ENCODE measurements at regions not wholly inside any gene's neighbourhood (a gene's known extent, or its start where the extent isn't known, plus 50 kb on each side); places are given as distances from the start of the nearest gene placed in this dataset.

DNA sequence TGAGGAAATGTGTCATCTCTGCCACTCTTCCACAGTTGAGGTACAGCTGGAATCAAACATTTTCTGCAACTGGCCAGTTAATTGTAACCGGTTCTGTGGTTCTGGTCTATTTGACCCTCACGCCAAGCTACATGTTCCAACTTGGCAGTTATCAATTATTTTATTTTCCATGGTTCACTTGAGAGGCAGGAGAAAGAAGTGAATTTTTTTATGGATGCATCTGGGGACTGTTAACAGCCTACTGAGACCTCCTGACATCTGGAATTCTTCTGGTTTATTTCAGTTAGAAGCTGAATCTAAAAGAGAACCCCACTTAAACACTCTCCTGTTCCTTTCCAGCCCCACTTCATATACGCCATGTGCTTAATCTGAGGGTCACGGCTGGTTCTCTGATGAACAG lies 372.3 kb downstream of the DNAH5 start:
- CTCF ChIA-PET, result no interaction called here
- Mint-ChIP-seq H3K27me3 (no peaks in the 10 kb centered on the region), H3K9me3 (peaks cover 4 to 10% (median 9%) of the 10 kb centered on the region in 3 donors), H3K4me1 (no peaks in the 10 kb centered on the region), H3K4me3 (no peak overlapping the region), H3K27ac (no peak overlapping the region), H3K36me3 (no peaks in the 10 kb centered on the region)
- ATAC-seq (replicated peaks in 1 of 4) (no peak), DNase-seq (no peak)
- H3K27ac ChIP-seq (ENCODE audit: low read length), result no peak overlapping the region
- H3K4me1 ChIP-seq (ENCODE audit: control insufficient read depth in 1 of 2, extremely low read depth in 1 of 2, insufficient read depth in 2 of 2, low read length in 2 of 2), result no peaks in the 10 kb centered on the region
- 60% methylated on average over 1 of the region's 4 CpGs for WGBS (ENCODE audit: insufficient coverage)
- H3K27me3 ChIP-seq (replicated peaks in 1 of 2; ENCODE audit: control insufficient read depth in 2 of 2, extremely low read depth in 1 of 2, insufficient read depth in 2 of 2, low read length in 1 of 2), result no peaks in the 10 kb centered on the region
- H3K4me3 ChIP-seq (ENCODE audit: control insufficient read depth in 1 of 2, extremely low read depth in 1 of 2, low read length in 1 of 2), result no peak overlapping the region
- H3K36me3 ChIP-seq (ENCODE audit: control insufficient read depth in 2 of 2, extremely low read depth in 1 of 2, insufficient read depth in 1 of 2, low read length in 1 of 2), result no peaks in the 10 kb centered on the region
- no peaks in the 10 kb centered on the region for H3K9me3 ChIP-seq
- POLR2A ChIA-PET, result no interaction called here

DNA sequence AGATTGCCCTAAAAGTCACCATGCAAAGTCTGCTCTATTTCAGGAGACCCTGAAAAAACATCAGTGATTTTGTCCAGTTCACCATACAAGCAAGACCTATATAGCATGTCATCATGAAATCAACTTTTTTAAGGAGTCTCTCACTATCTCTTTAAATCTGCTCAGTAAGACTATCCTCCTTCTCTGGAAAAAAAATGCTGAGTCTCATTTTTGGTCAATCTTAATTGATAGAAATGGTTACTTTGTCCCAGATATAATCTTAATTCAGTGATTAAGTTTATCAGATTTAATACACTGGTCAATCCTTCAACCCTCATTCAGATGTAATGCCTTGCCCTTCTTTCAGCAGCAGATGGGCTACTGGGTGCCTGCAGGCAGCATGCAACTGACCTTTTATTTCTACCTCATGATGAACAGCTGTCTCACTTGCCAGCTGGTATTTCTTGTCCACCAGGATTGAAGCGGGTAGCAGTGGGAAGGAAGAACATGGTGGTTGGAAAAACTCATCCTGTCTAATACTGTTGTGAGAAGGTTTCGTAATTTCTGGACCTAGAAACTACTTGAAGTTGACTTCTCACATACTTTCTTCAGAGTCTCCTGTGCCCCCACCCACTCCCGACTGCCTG lies 375.3 kb downstream of the DNAH5 start:
- H3K4me1 ChIP-seq (ENCODE audit: control insufficient read depth in 1 of 2, extremely low read depth in 1 of 2, insufficient read depth in 2 of 2, low read length in 2 of 2), result no peaks in the 10 kb centered on the region
- ATAC-seq (replicated peaks in 1 of 4), result no peak
- H3K36me3 ChIP-seq (ENCODE audit: control insufficient read depth in 2 of 2, extremely low read depth in 1 of 2, insufficient read depth in 1 of 2, low read length in 1 of 2), result no peaks in the 10 kb centered on the region
- H3K27me3 Mint-ChIP-seq, result no peaks in the 10 kb centered on the region
- no peaks in the 10 kb centered on the region for H3K36me3 Mint-ChIP-seq
- 75% methylated on average over 1 of the region's 3 CpGs for WGBS (ENCODE audit: insufficient coverage)
- H3K4me1 Mint-ChIP-seq, result no peaks in the 10 kb centered on the region
- H3K4me3 Mint-ChIP-seq, result no peak overlapping the region
- ChIA-PET POLR2A (no interaction called here), CTCF (no interaction called here)
- no peak overlapping the region for H3K27ac ChIP-seq (ENCODE audit: low read length)
- H3K27ac Mint-ChIP-seq, result no peak overlapping the region
- no peak for DNase-seq
- H3K4me3 ChIP-seq (ENCODE audit: control insufficient read depth in 1 of 2, extremely low read depth in 1 of 2, low read length in 1 of 2), result no peak overlapping the region
- H3K9me3 ChIP-seq, result no peaks in the 10 kb centered on the region
- peaks cover 7 to 17% (median 10%) of the 10 kb centered on the region in 3 donors for H3K9me3 Mint-ChIP-seq
- no peaks in the 10 kb centered on the region for H3K27me3 ChIP-seq (replicated peaks in 1 of 2; ENCODE audit: control insufficient read depth in 2 of 2, extremely low read depth in 1 of 2, insufficient read depth in 2 of 2, low read length in 1 of 2)

DNA sequence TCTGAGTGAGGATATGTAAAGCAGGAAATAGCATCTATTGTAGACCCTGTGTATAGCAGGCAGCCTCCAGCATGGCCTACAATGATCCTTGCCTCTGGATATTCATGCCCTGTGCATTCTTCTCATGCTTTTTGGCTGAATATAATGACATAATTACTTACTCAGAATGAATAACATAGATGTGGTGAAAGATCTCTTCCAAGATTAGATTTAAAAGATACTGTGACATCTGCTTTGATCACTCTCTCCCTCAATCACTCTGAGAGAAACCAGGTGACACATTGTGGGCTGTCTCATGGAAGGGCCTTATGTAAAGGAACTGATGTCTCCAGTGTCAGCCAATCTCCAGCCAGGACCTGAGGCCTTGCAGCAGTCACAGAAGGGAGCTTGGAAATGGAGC lies 376.7 kb downstream of the DNAH5 start:
- Mint-ChIP-seq H3K4me1 (no peaks in the 10 kb centered on the region), H3K4me3 (no peak overlapping the region), H3K27me3 (no peaks in the 10 kb centered on the region), H3K36me3 (no peaks in the 10 kb centered on the region), H3K27ac (no peak overlapping the region), H3K9me3 (peaks cover 10 to 15% (median 13%) of the 10 kb centered on the region in 3 donors)
- Histone ChIP-seq H3K9me3 (no peaks in the 10 kb centered on the region), H3K27me3 (replicated peaks in 1 of 2; ENCODE audit: control insufficient read depth in 2 of 2, extremely low read depth in 1 of 2, insufficient read depth in 2 of 2, low read length in 1 of 2) (no peaks in the 10 kb centered on the region), H3K4me1 (ENCODE audit: control insufficient read depth in 1 of 2, extremely low read depth in 1 of 2, insufficient read depth in 2 of 2, low read length in 2 of 2) (no peaks in the 10 kb centered on the region), H3K4me3 (ENCODE audit: control insufficient read depth in 1 of 2, extremely low read depth in 1 of 2, low read length in 1 of 2) (no peak overlapping the region), H3K27ac (ENCODE audit: low read length) (no peak overlapping the region), H3K36me3 (ENCODE audit: control insufficient read depth in 2 of 2, extremely low read depth in 1 of 2, insufficient read depth in 1 of 2, low read length in 1 of 2) (no peaks in the 10 kb centered on the region)
- ChIA-PET CTCF (no interaction called here), POLR2A (no interaction called here)
- no peak for ATAC-seq (replicated peaks in 1 of 4)
- DNase-seq, result no peak

DNA sequence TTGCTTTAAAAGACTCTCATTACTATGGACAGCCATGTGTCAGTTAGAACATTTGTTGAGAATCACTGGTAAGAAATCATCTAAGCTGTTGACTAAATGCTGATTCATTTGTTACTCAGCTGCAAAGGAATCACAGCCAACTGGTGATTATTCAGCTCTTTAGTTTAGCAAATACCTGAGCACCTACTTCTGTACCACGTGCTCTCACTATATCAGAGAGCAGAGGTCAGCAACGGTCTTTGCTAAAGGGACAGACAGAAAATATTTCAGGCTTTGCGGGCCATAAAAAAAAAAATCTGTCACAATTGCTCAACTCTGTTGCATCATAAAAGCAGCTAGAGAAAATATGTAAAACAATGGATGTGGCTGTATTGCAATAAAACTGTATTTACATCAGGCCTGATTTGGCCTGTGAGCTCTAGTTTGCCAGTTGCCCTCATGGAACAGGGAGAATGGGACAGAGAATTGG lies 377.6 kb downstream of the DNAH5 start:
- Histone ChIP-seq H3K4me1 (ENCODE audit: control insufficient read depth in 1 of 2, extremely low read depth in 1 of 2, insufficient read depth in 2 of 2, low read length in 2 of 2) (no peaks in the 10 kb centered on the region), H3K27ac (ENCODE audit: low read length) (no peak overlapping the region), H3K36me3 (ENCODE audit: control insufficient read depth in 2 of 2, extremely low read depth in 1 of 2, insufficient read depth in 1 of 2, low read length in 1 of 2) (no peaks in the 10 kb centered on the region), H3K9me3 (no peaks in the 10 kb centered on the region), H3K27me3 (replicated peaks in 1 of 2; ENCODE audit: control insufficient read depth in 2 of 2, extremely low read depth in 1 of 2, insufficient read depth in 2 of 2, low read length in 1 of 2) (no peaks in the 10 kb centered on the region), H3K4me3 (ENCODE audit: control insufficient read depth in 1 of 2, extremely low read depth in 1 of 2, low read length in 1 of 2) (no peak overlapping the region)
- CTCF ChIA-PET, result no interaction called here
- H3K4me3 Mint-ChIP-seq, result no peak overlapping the region
- no peaks in the 10 kb centered on the region for H3K36me3 Mint-ChIP-seq
- peaks cover 10 to 16% (median 14%) of the 10 kb centered on the region in 3 donors for H3K9me3 Mint-ChIP-seq
- 47% methylated on average over 3 of the region's 3 CpGs for WGBS (ENCODE audit: insufficient coverage)
- POLR2A ChIA-PET, result no interaction called here
- H3K27me3 Mint-ChIP-seq, result no peaks in the 10 kb centered on the region
- no peaks in the 10 kb centered on the region for H3K4me1 Mint-ChIP-seq
- no peak for ATAC-seq (replicated peaks in 1 of 4)
- H3K27ac Mint-ChIP-seq, result no peak overlapping the region
- DNase-seq, result no peak

- DNase-seq (no peak), ATAC-seq (replicated peaks in 1 of 4) (no peak)
- Histone ChIP-seq H3K27ac (ENCODE audit: low read length) (no peak overlapping the region), H3K4me3 (ENCODE audit: control insufficient read depth in 1 of 2, extremely low read depth in 1 of 2, low read length in 1 of 2) (no peak overlapping the region), H3K36me3 (ENCODE audit: control insufficient read depth in 2 of 2, extremely low read depth in 1 of 2, insufficient read depth in 1 of 2, low read length in 1 of 2) (no peaks in the 10 kb centered on the region), H3K9me3 (no peaks in the 10 kb centered on the region), H3K4me1 (ENCODE audit: control insufficient read depth in 1 of 2, extremely low read depth in 1 of 2, insufficient read depth in 2 of 2, low read length in 2 of 2) (no peaks in the 10 kb centered on the region), H3K27me3 (replicated peaks in 1 of 2; ENCODE audit: control insufficient read depth in 2 of 2, extremely low read depth in 1 of 2, insufficient read depth in 2 of 2, low read length in 1 of 2) (no peaks in the 10 kb centered on the region)
- WGBS (ENCODE audit: insufficient coverage), result no CpG with 5 or more reads among the region's 1 CpG
- no peak overlapping the region for H3K27ac Mint-ChIP-seq
- ChIA-PET CTCF (no interaction called here), POLR2A (no interaction called here)
- H3K4me3 Mint-ChIP-seq, result no peak overlapping the region
- no peaks in the 10 kb centered on the region for H3K36me3 Mint-ChIP-seq
- no peaks in the 10 kb centered on the region for H3K4me1 Mint-ChIP-seq
- no peaks in the 10 kb centered on the region for H3K27me3 Mint-ChIP-seq
- peaks cover 17 to 27% (median 23%) of the 10 kb centered on the region in 3 donors for H3K9me3 Mint-ChIP-seq
Measured at GRCh38 chr5:13558408-13558807, 386.1 kb downstream of the DNAH5 start.

DNA sequence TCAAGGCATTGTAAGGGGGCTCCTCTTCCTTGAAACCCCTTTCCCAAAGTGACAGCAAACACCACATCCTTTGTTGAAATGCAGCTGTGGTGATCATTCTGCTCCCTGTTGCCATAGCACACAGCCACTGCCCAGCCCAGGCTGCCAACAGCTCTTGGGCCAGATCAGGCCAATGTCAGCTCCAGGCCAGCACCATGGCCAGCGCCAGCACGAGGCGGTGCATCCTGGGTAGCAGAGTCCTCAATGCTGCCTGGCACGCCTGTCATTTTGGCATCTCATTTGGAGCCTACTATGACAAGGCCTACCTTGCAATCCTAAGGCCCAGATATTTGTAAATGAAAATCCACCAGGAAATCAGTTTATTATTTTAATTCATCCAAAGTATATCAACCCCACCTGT lies 390.6 kb downstream of the DNAH5 start:
- POLR2A ChIA-PET, result no interaction called here
- Mint-ChIP-seq H3K36me3 (no peaks in the 10 kb centered on the region), H3K4me3 (no peak overlapping the region), H3K9me3 (peaks cover 18 to 25% (median 22%) of the 10 kb centered on the region in 3 donors), H3K27me3 (no peaks in the 10 kb centered on the region), H3K4me1 (no peaks in the 10 kb centered on the region), H3K27ac (no peak overlapping the region)
- no peak overlapping the region for H3K27ac ChIP-seq (ENCODE audit: low read length)
- 46% methylated on average over 4 of the region's 4 CpGs for WGBS (ENCODE audit: insufficient coverage)
- ATAC-seq (replicated peaks in 1 of 4) (no peak), DNase-seq (no peak)
- CTCF ChIA-PET, result no interaction called here
- H3K9me3 ChIP-seq, result no peaks in the 10 kb centered on the region
- no peaks in the 10 kb centered on the region for H3K4me1 ChIP-seq (ENCODE audit: control insufficient read depth in 1 of 2, extremely low read depth in 1 of 2, insufficient read depth in 2 of 2, low read length in 2 of 2)
- H3K27me3 ChIP-seq (replicated peaks in 1 of 2; ENCODE audit: control insufficient read depth in 2 of 2, extremely low read depth in 1 of 2, insufficient read depth in 2 of 2, low read length in 1 of 2), result no peaks in the 10 kb centered on the region
- no peak overlapping the region for H3K4me3 ChIP-seq (ENCODE audit: control insufficient read depth in 1 of 2, extremely low read depth in 1 of 2, low read length in 1 of 2)
- H3K36me3 ChIP-seq (ENCODE audit: control insufficient read depth in 2 of 2, extremely low read depth in 1 of 2, insufficient read depth in 1 of 2, low read length in 1 of 2), result no peaks in the 10 kb centered on the region

DNA sequence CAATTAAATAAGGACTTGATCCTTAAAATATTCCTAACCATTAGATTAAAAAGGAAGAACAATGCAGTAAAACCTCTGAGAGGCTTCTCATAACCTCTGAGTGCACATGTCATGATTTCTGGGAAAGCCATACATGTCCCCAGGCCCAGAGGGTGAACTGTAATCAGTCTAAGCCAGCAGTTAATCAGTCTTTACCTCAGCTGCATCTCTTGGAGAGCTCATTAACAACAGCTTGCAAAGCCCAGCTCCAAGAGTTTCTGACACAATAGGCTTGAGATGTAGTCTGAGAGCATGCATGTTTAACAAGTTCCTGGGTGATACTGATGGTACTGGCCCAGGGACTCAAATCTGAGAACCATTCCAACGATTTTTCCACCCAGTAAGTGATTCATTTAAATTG lies 392.1 kb downstream of the DNAH5 start:
- no peaks in the 10 kb centered on the region for H3K36me3 Mint-ChIP-seq
- no peaks in the 10 kb centered on the region for H3K9me3 ChIP-seq
- 0% methylated on average over 1 of the region's 1 CpG for WGBS (ENCODE audit: insufficient coverage)
- no peak overlapping the region for H3K27ac Mint-ChIP-seq
- peaks cover 15 to 19% (median 18%) of the 10 kb centered on the region in 3 donors for H3K9me3 Mint-ChIP-seq
- DNase-seq (no peak), ATAC-seq (replicated peaks in 1 of 4) (no peak)
- no peak overlapping the region for H3K4me3 Mint-ChIP-seq
- no peaks in the 10 kb centered on the region for H3K27me3 ChIP-seq (replicated peaks in 1 of 2; ENCODE audit: control insufficient read depth in 2 of 2, extremely low read depth in 1 of 2, insufficient read depth in 2 of 2, low read length in 1 of 2)
- H3K4me1 Mint-ChIP-seq, result no peaks in the 10 kb centered on the region
- H3K4me1 ChIP-seq (ENCODE audit: control insufficient read depth in 1 of 2, extremely low read depth in 1 of 2, insufficient read depth in 2 of 2, low read length in 2 of 2), result no peaks in the 10 kb centered on the region
- no peaks in the 10 kb centered on the region for H3K27me3 Mint-ChIP-seq
- CTCF ChIA-PET, result no interaction called here
- H3K4me3 ChIP-seq (ENCODE audit: control insufficient read depth in 1 of 2, extremely low read depth in 1 of 2, low read length in 1 of 2), result no peak overlapping the region
- POLR2A ChIA-PET, result no interaction called here
- H3K36me3 ChIP-seq (ENCODE audit: control insufficient read depth in 2 of 2, extremely low read depth in 1 of 2, insufficient read depth in 1 of 2, low read length in 1 of 2), result no peaks in the 10 kb centered on the region
- H3K27ac ChIP-seq (ENCODE audit: low read length), result no peak overlapping the region
